Activated CD4-positive, alpha-beta memory T cell treated with anti-CD3 and anti-CD28 coated beads for 36 hours (primary cell): ENCODE measurements at regions not wholly inside any gene's neighbourhood (a gene's known extent, or its start where the extent isn't known, plus 50 kb on each side); places are given as distances from the start of the nearest gene placed in this dataset.

ENCODE experiments used
- CTCF ChIA-PET: fragments of 350-600 bp; sonication (Branson Sonifier 250); formaldehyde crosslinking; loops from one replicate; lab custom pipeline; 2021; ENCODE audit warnings: antibody characterized with exemption, inconsistent platforms; lab: Charles Lee
- POLR2A ChIA-PET: fragments of 350-600 bp; sonication (Branson Sonifier 250); formaldehyde crosslinking; loops from one replicate; lab custom pipeline; 2021; ENCODE audit warnings: antibody characterized with exemption; lab: Charles Lee
- DNase-seq: peaks from one replicate; pipeline ENCODE4 v3.0.0-alpha.2; 2020
- H3K27ac Mint-ChIP-seq: one replicate; pipeline ENCODE4 v1.8.0; 2021; ENCODE audit warnings: mixed read lengths
- H3K27me3 Mint-ChIP-seq: one replicate; pipeline ENCODE4 v1.8.0; 2021; ENCODE audit warnings: mixed read lengths
- H3K36me3 Mint-ChIP-seq: one replicate; pipeline ENCODE4 v1.8.0; 2021; ENCODE audit warnings: mixed read lengths
- H3K4me1 Mint-ChIP-seq: one replicate; pipeline ENCODE4 v1.8.0; 2021; ENCODE audit warnings: low read depth, mixed read lengths
- H3K4me3 Mint-ChIP-seq: one replicate; pipeline ENCODE4 v1.8.0; 2021; ENCODE audit warnings: mild to moderate bottlenecking, mixed read lengths
- H3K9me3 Mint-ChIP-seq: one replicate; pipeline ENCODE4 v1.8.0; 2021; ENCODE audit warnings: mixed read lengths
- intact Hi-C: fragments of 100-400 bp; cut with micrococcal nuclease; formaldehyde crosslinking; loops from one replicate; pipeline ENCODE4 v1.15.1; 2023

- Mint-ChIP-seq H3K4me1 (no peaks in the 10 kb centered on the region), H3K9me3 (no peaks in the 10 kb centered on the region), H3K27me3 (peaks cover 3% of the 10 kb centered on the region), H3K27ac (no peak overlapping the region), H3K36me3 (no peaks in the 10 kb centered on the region), H3K4me3 (no peak overlapping the region)
- no peak for DNase-seq
- ChIA-PET POLR2A (no interaction called here), CTCF (no interaction called here)
- intact Hi-C loops = no loop called here
Measured at GRCh38 chr12:65620046-65620445, 204.2 kb upstream of the HMGA2 start.

GRCh38 chr12:65622056-65622455 lies 202.2 kb upstream of the HMGA2 start:
- Mint-ChIP-seq H3K36me3 (no peaks in the 10 kb centered on the region), H3K27me3 (peaks cover 1% of the 10 kb centered on the region), H3K27ac (no peak overlapping the region), H3K4me3 (no peak overlapping the region), H3K9me3 (no peaks in the 10 kb centered on the region), H3K4me1 (no peaks in the 10 kb centered on the region)
- ChIA-PET CTCF (no interaction called here), POLR2A (no interaction called here)
- DNase-seq = no peak
- intact Hi-C loops = no loop called here

GRCh38 chr12:65623507-65623906 lies 200.8 kb upstream of the HMGA2 start:
- POLR2A ChIA-PET = no interaction called here
- peaks cover 1% of the 10 kb centered on the region for H3K27me3 Mint-ChIP-seq
- CTCF ChIA-PET = no interaction called here
- no peaks in the 10 kb centered on the region for H3K9me3 Mint-ChIP-seq
- H3K4me1 Mint-ChIP-seq = no peaks in the 10 kb centered on the region
- H3K27ac Mint-ChIP-seq = no peak overlapping the region
- no peaks in the 10 kb centered on the region for H3K36me3 Mint-ChIP-seq
- DNase-seq = no peak
- H3K4me3 Mint-ChIP-seq = no peak overlapping the region
- intact Hi-C loops = no loop called here

- ChIA-PET CTCF (interaction anchor here (0.7 kb wide), 1 partner anchor 1069 kb away, joined by 3 read pairs; no protein-coding TSS in a partner anchor), POLR2A (no interaction called here)
- intact Hi-C loops = no loop called here
- Mint-ChIP-seq H3K4me3 (no peak overlapping the region), H3K4me1 (no peaks in the 10 kb centered on the region), H3K27ac (no peak overlapping the region), H3K9me3 (no peaks in the 10 kb centered on the region), H3K27me3 (peaks cover 1% of the 10 kb centered on the region), H3K36me3 (no peaks in the 10 kb centered on the region)
- no peak for DNase-seq
Measured at GRCh38 chr12:65624554-65625086, 199.7 kb upstream of the HMGA2 start.

GRCh38 chr12:65628061-65628460 lies 196.2 kb upstream of the HMGA2 start:
- Mint-ChIP-seq H3K4me1 (no peaks in the 10 kb centered on the region), H3K27ac (no peak overlapping the region), H3K9me3 (no peaks in the 10 kb centered on the region), H3K27me3 (no peaks in the 10 kb centered on the region), H3K4me3 (no peak overlapping the region), H3K36me3 (no peaks in the 10 kb centered on the region)
- no peak for DNase-seq
- intact Hi-C loops = no loop called here
- ChIA-PET POLR2A (no interaction called here), CTCF (no interaction called here)

DNA sequence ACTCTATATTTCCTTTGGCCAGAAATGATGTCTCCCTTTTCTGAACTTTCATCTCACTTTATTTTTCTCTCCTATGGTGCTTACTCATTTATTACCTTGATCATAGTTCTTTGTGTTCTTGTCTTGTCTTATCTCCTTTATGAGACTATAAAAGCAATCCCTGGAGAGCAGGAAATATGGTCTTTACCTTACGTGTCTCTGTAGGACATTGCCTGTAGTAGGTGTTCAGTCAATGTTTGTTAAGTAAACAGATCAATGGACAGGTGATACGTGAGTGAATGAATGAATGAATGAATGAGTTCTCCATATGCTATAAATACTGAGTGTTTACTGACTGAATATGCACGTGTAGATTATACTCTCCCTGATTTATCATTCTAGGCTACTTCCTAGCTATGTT lies 193.7 kb upstream of the HMGA2 start:
- no peaks in the 10 kb centered on the region for H3K9me3 Mint-ChIP-seq
- no peak overlapping the region for H3K4me3 Mint-ChIP-seq
- DNase-seq = no peak
- intact Hi-C loops = no loop called here
- CTCF ChIA-PET = no interaction called here
- H3K27me3 Mint-ChIP-seq = no peaks in the 10 kb centered on the region
- POLR2A ChIA-PET = no interaction called here
- no peaks in the 10 kb centered on the region for H3K36me3 Mint-ChIP-seq
- no peak overlapping the region for H3K27ac Mint-ChIP-seq
- H3K4me1 Mint-ChIP-seq = no peaks in the 10 kb centered on the region

- no peaks in the 10 kb centered on the region for H3K4me1 Mint-ChIP-seq
- H3K27ac Mint-ChIP-seq = no peak overlapping the region
- no peaks in the 10 kb centered on the region for H3K36me3 Mint-ChIP-seq
- DNase-seq = no peak
- H3K9me3 Mint-ChIP-seq = no peaks in the 10 kb centered on the region
- no peaks in the 10 kb centered on the region for H3K27me3 Mint-ChIP-seq
- ChIA-PET CTCF (no interaction called here), POLR2A (no interaction called here)
- H3K4me3 Mint-ChIP-seq = no peak overlapping the region
- intact Hi-C loops = no loop called here
Measured at GRCh38 chr12:65631621-65632111, 192.6 kb upstream of the HMGA2 start.

DNA sequence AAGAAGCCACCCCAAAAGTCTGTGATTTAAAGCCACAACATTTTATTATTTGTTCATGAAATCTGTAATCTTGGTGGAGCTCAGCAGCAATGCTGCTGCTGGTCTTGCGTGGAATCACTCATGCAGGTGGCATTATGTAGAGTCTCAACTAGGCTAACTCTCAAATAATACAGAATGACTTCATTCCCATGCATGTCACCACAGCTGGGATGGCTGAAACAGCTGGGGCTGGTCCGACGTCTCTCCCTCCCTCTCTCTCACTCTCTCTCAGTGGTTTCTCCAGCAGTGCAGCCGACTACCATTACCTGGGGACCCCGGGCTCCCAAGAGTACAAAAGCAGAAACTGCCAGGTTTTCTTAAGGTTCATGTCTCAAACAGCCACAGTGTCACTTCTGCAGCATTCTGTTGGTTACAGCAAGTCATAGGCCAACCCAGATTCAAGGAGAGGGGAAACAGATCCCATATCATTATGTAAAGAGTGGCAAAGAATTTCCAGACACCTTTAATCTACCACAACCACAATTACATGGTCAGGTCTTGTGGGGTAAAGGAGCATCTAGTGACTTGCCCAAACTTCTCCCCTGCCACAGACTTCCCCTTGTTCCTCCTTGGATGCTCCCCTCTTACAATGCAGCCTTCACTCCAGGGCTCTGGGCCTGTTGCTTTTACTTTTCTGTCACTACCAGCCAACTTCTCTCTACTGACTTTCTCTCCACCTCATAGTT lies 192.0 kb upstream of the HMGA2 start:
- intact Hi-C loops = no loop called here
- no peak overlapping the region for H3K4me3 Mint-ChIP-seq
- POLR2A ChIA-PET = no interaction called here

GRCh38 chr12:65634061-65634460 lies 190.2 kb upstream of the HMGA2 start:
- Mint-ChIP-seq H3K27me3 (no peaks in the 10 kb centered on the region), H3K36me3 (no peaks in the 10 kb centered on the region), H3K4me3 (no peak overlapping the region), H3K27ac (no peak overlapping the region), H3K9me3 (no peaks in the 10 kb centered on the region), H3K4me1 (no peaks in the 10 kb centered on the region)
- DNase-seq = no peak
- intact Hi-C loops = no loop called here
- CTCF ChIA-PET = no interaction called here
- POLR2A ChIA-PET = no interaction called here

More for the DNA sequence above, 192.0 kb upstream of the HMGA2 start:
- CTCF ChIA-PET = no interaction called here
- no peaks in the 10 kb centered on the region for H3K9me3 Mint-ChIP-seq
- no peaks in the 10 kb centered on the region for H3K4me1 Mint-ChIP-seq
- H3K27ac Mint-ChIP-seq = no peak overlapping the region
- no peak for DNase-seq
- no peaks in the 10 kb centered on the region for H3K27me3 Mint-ChIP-seq
- no peaks in the 10 kb centered on the region for H3K36me3 Mint-ChIP-seq

DNA sequence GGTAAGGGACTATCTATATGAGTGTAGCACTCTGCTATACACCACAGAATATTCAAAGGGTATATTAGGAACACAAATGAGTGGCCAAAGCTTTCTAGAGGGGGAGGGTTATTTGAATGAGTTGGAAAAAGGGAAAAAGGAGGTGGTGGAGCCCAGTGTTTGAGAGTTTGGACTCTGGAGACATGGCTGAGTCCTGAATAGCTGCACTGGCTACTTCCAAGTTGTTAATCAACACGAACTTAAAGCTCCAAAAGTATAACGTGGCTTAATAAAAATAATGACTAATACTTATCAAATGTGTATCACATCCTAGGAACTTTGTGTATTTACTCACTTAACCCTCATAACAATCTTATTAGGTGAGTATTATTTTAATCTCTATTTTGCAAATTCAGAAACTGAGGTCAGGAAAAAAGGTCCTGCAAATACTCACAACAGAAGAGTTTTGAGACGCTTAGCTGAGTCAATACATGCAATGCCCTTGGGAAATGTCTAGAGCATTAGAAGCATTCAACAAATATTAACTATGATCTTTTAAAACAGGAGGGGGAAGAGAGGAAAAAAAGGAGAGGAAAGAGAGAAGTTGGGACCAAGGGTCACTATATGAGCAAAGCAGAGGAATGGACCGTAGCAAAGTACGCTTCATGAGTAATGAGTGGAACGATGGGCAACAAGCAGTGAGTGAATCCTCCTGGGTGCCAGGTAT lies 189.5 kb upstream of the HMGA2 start:
- Mint-ChIP-seq H3K36me3 (no peaks in the 10 kb centered on the region), H3K27ac (no peak overlapping the region), H3K4me1 (no peaks in the 10 kb centered on the region), H3K27me3 (no peaks in the 10 kb centered on the region), H3K4me3 (no peak overlapping the region), H3K9me3 (no peaks in the 10 kb centered on the region)
- CTCF ChIA-PET = no interaction called here
- DNase-seq = no peak
- intact Hi-C loops = no loop called here
- POLR2A ChIA-PET = no interaction called here

GRCh38 chr12:65636436-65636835 lies 187.8 kb upstream of the HMGA2 start:
- Mint-ChIP-seq H3K27ac (no peak overlapping the region), H3K4me3 (no peak overlapping the region), H3K4me1 (no peaks in the 10 kb centered on the region), H3K27me3 (no peaks in the 10 kb centered on the region), H3K36me3 (no peaks in the 10 kb centered on the region), H3K9me3 (no peaks in the 10 kb centered on the region)
- intact Hi-C loops = no loop called here
- CTCF ChIA-PET = no interaction called here
- POLR2A ChIA-PET = no interaction called here
- DNase-seq = no peak

- Mint-ChIP-seq H3K36me3 (no peaks in the 10 kb centered on the region), H3K27ac (no peak overlapping the region), H3K27me3 (no peaks in the 10 kb centered on the region), H3K4me1 (no peaks in the 10 kb centered on the region), H3K9me3 (no peaks in the 10 kb centered on the region), H3K4me3 (no peak overlapping the region)
- ChIA-PET CTCF (no interaction called here), POLR2A (no interaction called here)
- no peak for DNase-seq
- intact Hi-C loops = no loop called here
Measured at GRCh38 chr12:65637150-65637549, 187.1 kb upstream of the HMGA2 start.
